GM18907 (cell line): ENCODE measurements at regions not wholly inside any gene's neighbourhood (a gene's known extent, or its start where the extent isn't known, plus 50 kb on each side); places are given as distances from the start of the nearest gene placed in this dataset.

Experiments used
- ATAC-seq: cut with Tn5 transposase; IDR thresholded peaks from one replicate; pipeline ENCODE4 v1.9.1; 2021; ENCODE audit warnings: mild to moderate bottlenecking, moderate library complexity; ENCODE audit not compliant: unreplicated experiment

GRCh38 chr10:83555264-83555663 is 584.0 kb upstream of the GHITM start:
- peak; percentile 84 for ATAC-seq

- no peak for ATAC-seq
Observed at GRCh38 chr10:83562381-83562780, 576.9 kb upstream of the GHITM start.

GRCh38 chr10:83564889-83565588 is 574.3 kb upstream of the GHITM start:
- ATAC-seq, result no peak

DNA sequence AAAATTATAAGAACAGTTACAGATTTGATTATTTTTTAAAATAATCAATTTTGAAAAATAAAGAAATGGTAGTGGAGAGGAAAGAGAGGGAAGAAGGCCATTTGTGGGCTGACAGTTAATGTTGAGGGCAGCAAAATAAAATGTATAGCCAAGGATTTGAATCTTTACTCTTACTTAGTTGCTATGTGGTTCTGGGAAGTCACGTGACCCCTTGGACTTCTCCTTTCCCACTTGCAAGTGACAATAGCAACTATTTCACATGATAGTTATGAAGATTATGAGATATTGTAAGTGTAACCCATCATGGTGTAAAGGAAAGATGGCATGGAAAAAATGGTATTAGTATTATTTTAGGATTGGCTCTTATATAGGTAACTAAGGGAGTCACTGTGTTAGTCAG is 567.3 kb upstream of the GHITM start:
- no peak for ATAC-seq

- ATAC-seq, result no peak
Observed at GRCh38 chr10:83574770-83575169, 564.5 kb upstream of the GHITM start.

GRCh38 chr10:83577421-83577820 is 561.9 kb upstream of the GHITM start:
- no peak for ATAC-seq

GRCh38 chr10:83580373-83581012 is 558.8 kb upstream of the GHITM start:
- ATAC-seq, result no peak

DNA sequence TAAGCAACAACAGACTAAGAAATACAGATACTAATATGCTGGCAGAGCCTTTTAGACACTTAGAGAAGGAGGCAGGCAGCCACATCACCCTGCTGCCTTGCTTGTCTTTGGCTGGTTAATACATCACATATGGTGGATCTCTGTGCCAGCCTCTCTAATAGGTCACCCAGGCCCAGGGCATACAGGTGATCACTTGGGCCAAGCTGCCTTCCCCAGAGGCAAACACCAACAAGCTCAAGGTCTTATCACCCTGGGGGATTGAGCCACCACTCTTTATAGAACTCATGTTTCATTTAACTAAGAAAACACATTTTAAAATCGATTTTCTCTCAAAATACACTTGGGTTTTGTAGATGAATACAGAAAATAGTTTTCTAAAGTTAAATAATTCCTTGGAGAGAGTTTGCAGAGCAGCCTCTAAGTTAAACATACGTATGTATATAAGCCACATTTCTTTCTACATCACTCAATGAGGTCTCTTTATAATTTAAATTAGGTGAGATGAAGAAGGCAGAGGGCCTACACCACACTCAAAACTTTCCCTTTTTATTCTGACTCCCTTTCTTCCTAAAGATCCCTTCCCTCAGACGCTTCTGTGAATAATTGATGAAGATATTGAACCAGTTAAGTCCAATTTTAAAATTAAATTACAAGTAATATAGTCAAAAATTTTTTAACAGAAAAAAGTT is 556.8 kb upstream of the GHITM start:
- ATAC-seq, result no peak

- no peak for ATAC-seq
Observed at GRCh38 chr10:83585686-83586085, 553.6 kb upstream of the GHITM start.

- ATAC-seq, result no peak
Observed at GRCh38 chr10:83592337-83592935, 546.9 kb upstream of the GHITM start.

DNA sequence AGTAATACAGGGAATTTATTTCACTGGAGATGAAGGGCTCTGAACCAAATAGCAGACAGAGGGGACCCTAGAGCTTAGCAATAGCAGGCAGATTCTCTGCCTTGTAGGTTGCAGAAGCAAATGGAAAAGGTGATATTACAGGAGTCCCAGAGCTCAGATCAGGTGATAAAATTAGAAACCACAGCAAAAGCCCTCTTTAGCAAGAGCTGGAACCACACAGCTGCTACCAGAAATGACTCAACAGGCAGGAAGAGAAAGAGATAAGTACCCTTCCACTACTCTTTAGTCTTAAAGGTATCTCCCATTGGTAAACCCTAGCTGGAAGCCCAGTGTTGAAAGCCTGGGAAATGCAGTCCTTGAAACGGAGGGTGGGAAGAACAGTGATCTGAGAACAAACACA is 535.6 kb upstream of the GHITM start:
- ATAC-seq, result peak; percentile 93

- ATAC-seq, result no peak
Observed at GRCh38 chr10:83605783-83606630, 533.3 kb upstream of the GHITM start.

GRCh38 chr10:83607959-83608745 is 531.2 kb upstream of the GHITM start:
- no peak for ATAC-seq

DNA sequence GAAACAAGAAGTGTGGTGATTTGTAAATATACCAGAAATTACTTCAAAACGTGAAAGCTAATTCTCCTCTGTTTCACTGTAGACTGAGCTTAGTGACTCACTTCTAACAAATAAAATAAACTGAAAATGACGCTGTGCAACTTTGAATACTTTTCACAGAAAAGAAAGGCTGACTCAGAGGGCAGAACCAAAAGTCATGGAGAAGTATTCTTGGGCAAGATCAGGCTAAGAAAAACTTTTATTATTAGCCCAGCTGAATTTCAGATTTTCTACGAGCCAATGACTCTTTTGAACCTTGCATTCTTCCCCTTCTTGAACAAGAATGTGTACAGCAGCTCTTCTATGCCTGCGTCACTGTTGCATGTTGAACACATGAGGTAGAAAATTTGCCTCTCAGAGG is 527.3 kb upstream of the GHITM start:
- no peak for ATAC-seq

GRCh38 chr10:83612746-83613145 is 526.6 kb upstream of the GHITM start:
- ATAC-seq, result no peak

DNA sequence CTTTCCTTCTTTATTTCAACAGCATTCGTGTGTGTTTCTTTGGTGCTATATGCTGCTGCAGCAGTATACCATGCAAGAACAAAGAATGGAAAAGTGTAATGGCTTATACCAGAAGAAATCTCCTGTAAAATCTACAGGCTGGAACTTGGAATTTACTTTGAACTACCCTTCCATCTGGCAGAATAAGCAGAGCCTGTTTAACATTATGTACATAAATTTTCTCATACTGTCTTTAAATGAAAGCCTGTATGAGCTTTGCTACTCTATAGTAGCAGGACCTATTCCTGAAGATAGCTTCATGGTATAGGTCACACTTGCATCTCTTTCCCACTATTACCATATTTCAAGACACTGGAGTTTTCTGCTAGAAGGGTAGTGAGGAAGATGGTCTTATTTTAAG is 522.1 kb upstream of the GHITM start:
- ATAC-seq, result no peak

- no peak for ATAC-seq
Observed at GRCh38 chr10:83617692-83618545, 521.4 kb upstream of the GHITM start.

DNA sequence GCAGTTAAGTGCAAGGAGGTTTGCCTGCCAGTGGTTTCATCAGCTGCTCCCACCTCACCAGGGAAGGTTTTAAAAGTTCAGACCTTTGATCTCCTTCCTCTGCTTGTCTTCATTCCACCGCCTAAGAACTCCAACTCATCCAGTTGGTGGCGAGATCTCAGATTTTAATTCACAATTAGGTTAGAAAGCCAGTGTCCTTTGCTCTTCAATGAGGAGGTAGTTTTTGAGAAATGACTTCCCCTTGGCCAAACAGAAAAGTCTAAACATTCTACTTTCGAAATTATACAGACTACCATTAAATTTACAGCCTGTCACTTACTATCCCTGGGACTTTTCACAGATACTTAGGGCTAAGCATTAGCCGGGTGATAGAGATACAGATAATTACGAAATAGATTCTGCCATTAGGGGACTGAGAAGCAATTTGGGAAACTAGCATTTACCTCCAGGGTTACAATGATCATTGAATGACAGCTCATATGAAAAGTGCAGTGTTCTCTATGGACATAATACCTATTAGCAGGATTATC is 513.4 kb upstream of the GHITM start:
- ATAC-seq, result no peak

DNA sequence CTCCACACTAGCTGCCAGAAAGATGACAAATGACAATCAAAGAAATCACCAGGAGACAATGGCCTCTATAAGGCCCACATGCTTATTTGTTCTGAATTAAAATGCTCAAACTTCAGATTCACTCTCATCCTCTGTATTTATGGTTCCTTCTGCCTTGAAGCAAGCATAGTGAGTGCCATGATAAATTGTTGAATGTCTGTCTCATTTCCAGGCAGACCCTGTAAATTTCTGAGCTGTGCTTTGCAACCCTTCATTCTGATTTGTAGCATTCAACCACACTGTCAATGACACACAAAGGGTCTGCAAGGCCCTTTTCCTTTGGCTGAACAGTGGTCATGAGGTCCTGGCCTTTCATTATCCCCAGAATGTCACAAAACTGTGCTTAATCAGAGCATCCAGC is 506.6 kb upstream of the GHITM start:
- no peak for ATAC-seq
